ENCODE measurements at regions not wholly inside any gene's neighbourhood (a gene's known extent, or its start where the extent isn't known, plus 50 kb on each side); places are given as distances from the start of the nearest gene placed in this dataset.

DNA sequence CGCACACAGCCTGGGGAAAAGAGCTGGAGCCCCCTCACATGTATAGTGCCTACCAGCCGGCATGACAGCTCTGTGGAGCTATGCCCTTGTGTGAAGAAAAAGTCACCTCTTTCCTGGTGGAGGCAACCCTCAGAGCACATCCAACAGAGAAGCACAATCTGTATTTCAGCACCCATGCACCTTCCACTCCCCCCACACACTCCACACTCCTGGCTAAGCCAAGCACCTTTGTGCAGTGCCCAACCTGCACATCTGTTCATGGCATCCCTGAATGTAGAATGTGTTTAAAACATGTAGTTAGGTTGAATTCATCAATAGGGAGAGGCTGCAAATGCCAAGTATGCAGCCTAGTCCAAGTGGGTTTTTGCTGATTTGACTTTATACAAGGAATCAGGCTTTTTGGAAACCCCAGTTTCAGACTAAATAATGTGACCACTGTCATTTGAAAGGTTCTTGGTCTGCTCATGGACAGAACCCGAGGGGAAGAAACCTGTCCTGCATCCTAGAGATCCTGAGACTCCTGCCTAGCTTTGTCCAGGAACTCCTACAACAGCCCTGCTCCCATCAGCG lies 197.1 kb downstream of the TOMM20 start:
- Histone ChIP-seq H3K27ac (ENCODE audit: insufficient read depth in 1 of 2, low read depth in 1 of 2, low read length in 2 of 2, poor library complexity in 1 of 2, severe bottlenecking in 2 of 2) (no peak overlapping the region), H3K4me1 (ENCODE audit: control extremely low read depth in 1 of 4, control insufficient read depth in 4 of 4, insufficient read depth in 4 of 4, low read length in 3 of 4) (peaks cover 4 to 49% (median 41%) of the 10 kb centered on the region in 4 experiments), H3K4me3 (ENCODE audit: control insufficient read depth in 1 of 7, extremely low read depth in 1 of 7, insufficient read depth in 4 of 7, low read depth in 2 of 7, low read length in 6 of 7) (no peak overlapping the region), H3K36me3 (ENCODE audit: control insufficient read depth in 4 of 4, insufficient read depth in 4 of 4, low read length in 3 of 4) (no peaks in the 10 kb centered on the region), H3K9me3 (ENCODE audit: control extremely low read depth in 1 of 5, control insufficient read depth in 4 of 5, insufficient read depth in 2 of 5, low read depth in 1 of 5, low read length in 4 of 5) (no peaks in the 10 kb centered on the region), H3K27me3 (replicated peaks in 2 of 5; ENCODE audit: control insufficient read depth in 4 of 5, insufficient read depth in 5 of 5, low read length in 4 of 5) (no peaks in the 10 kb centered on the region)
- no peak for DNase-seq
- WGBS (ENCODE audit: insufficient coverage) = 100% methylated on average over 3 of the region's 4 CpGs
- ChIA-PET CTCF (interaction anchor here (2.4 to 3.3 kb wide), 2 partner anchors 10 to 16 kb away, joined by 7 to 11 read pairs; no protein-coding TSS in a partner anchor), POLR2A (no interaction called here)

GRCh38 chr1:234929369-234929768 lies 199.3 kb downstream of the TOMM20 start:
- ChIA-PET CTCF (interaction anchor here (1.1 to 3.3 kb wide), 5 partner anchors 9 to 36 kb away, joined by 3 to 11 read pairs (median 4); no protein-coding TSS in a partner anchor), POLR2A (interaction anchor here (0.5 to 0.6 kb wide), 2 partner anchors 10 to 72 kb away, joined by 3 to 4 read pairs; no protein-coding TSS in a partner anchor)
- Histone ChIP-seq H3K27ac (ENCODE audit: insufficient read depth in 1 of 2, low read depth in 1 of 2, low read length in 2 of 2, poor library complexity in 1 of 2, severe bottlenecking in 2 of 2) (no peak overlapping the region), H3K4me1 (ENCODE audit: control extremely low read depth in 1 of 4, control insufficient read depth in 4 of 4, insufficient read depth in 4 of 4, low read length in 3 of 4) (peaks cover 9 to 58% (median 55%) of the 10 kb centered on the region in 4 experiments), H3K4me3 (ENCODE audit: control insufficient read depth in 1 of 7, extremely low read depth in 1 of 7, insufficient read depth in 4 of 7, low read depth in 2 of 7, low read length in 6 of 7) (no peak overlapping the region), H3K27me3 (replicated peaks in 2 of 5; ENCODE audit: control insufficient read depth in 4 of 5, insufficient read depth in 5 of 5, low read length in 4 of 5) (no peaks in the 10 kb centered on the region), H3K9me3 (ENCODE audit: control extremely low read depth in 1 of 5, control insufficient read depth in 4 of 5, insufficient read depth in 2 of 5, low read depth in 1 of 5, low read length in 4 of 5) (no peaks in the 10 kb centered on the region), H3K36me3 (ENCODE audit: control insufficient read depth in 4 of 4, insufficient read depth in 4 of 4, low read length in 3 of 4) (no peaks in the 10 kb centered on the region)
- WGBS (ENCODE audit: insufficient coverage) = 100% methylated on average over 1 of the region's 3 CpGs
- no peak for DNase-seq

DNA sequence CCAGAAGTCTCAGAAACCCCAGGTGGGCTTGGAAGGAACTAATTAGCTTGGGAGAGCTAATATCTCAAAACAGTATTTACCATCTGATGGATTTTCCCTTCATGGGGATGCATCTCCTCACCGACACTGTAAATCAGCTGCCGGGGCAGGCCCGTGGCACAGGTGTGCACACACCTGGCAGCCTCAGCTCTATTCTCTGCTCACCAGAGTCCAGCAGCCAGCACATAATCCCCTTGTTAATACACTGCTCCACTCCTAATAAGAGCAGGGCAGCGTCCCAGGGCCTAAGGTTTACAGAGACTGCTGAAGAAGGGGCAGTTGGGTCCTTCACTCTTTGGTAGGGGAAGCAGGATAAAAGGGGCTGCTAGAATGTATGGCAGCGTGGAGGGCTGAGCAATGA lies 200.0 kb downstream of the TOMM20 start:
- DNase-seq = no peak
- ChIA-PET CTCF (interaction anchor here (0.9 to 1.3 kb wide), 7 partner anchors 9 to 36 kb away, joined by 3 to 4 read pairs (median 3); no protein-coding TSS in a partner anchor), POLR2A (interaction anchor here (0.6 kb wide), 1 partner anchor 72 kb away, joined by 3 read pairs; no protein-coding TSS in a partner anchor)
- WGBS (ENCODE audit: insufficient coverage) = 98% methylated on average over 4 of the region's 5 CpGs
- Histone ChIP-seq H3K27ac (ENCODE audit: insufficient read depth in 1 of 2, low read depth in 1 of 2, low read length in 2 of 2, poor library complexity in 1 of 2, severe bottlenecking in 2 of 2) (no peak overlapping the region), H3K9me3 (ENCODE audit: control extremely low read depth in 1 of 5, control insufficient read depth in 4 of 5, insufficient read depth in 2 of 5, low read depth in 1 of 5, low read length in 4 of 5) (no peaks in the 10 kb centered on the region), H3K27me3 (replicated peaks in 2 of 5; ENCODE audit: control insufficient read depth in 4 of 5, insufficient read depth in 5 of 5, low read length in 4 of 5) (no peaks in the 10 kb centered on the region), H3K4me1 (ENCODE audit: control extremely low read depth in 1 of 4, control insufficient read depth in 4 of 4, insufficient read depth in 4 of 4, low read length in 3 of 4) (peaks cover 9 to 56% (median 53%) of the 10 kb centered on the region in 4 experiments), H3K36me3 (ENCODE audit: control insufficient read depth in 4 of 4, insufficient read depth in 4 of 4, low read length in 3 of 4) (no peaks in the 10 kb centered on the region), H3K4me3 (ENCODE audit: control insufficient read depth in 1 of 7, extremely low read depth in 1 of 7, insufficient read depth in 4 of 7, low read depth in 2 of 7, low read length in 6 of 7) (no peak overlapping the region)

- no peaks in the 10 kb centered on the region for H3K27me3 ChIP-seq (replicated peaks in 2 of 5; ENCODE audit: control insufficient read depth in 4 of 5, insufficient read depth in 5 of 5, low read length in 4 of 5)
- H3K9me3 ChIP-seq (ENCODE audit: control extremely low read depth in 1 of 5, control insufficient read depth in 4 of 5, insufficient read depth in 2 of 5, low read depth in 1 of 5, low read length in 4 of 5) = no peaks in the 10 kb centered on the region
- H3K4me3 ChIP-seq (ENCODE audit: control insufficient read depth in 1 of 7, extremely low read depth in 1 of 7, insufficient read depth in 4 of 7, low read depth in 2 of 7, low read length in 6 of 7) = no peak overlapping the region
- no peaks in the 10 kb centered on the region for H3K36me3 ChIP-seq (ENCODE audit: control insufficient read depth in 4 of 4, insufficient read depth in 4 of 4, low read length in 3 of 4)
- POLR2A ChIA-PET = no interaction called here
- H3K27ac ChIP-seq (ENCODE audit: insufficient read depth in 1 of 2, low read depth in 1 of 2, low read length in 2 of 2, poor library complexity in 1 of 2, severe bottlenecking in 2 of 2) = no peak overlapping the region
- WGBS (ENCODE audit: insufficient coverage) = 98% methylated on average over 6 of the region's 10 CpGs
- DNase-seq = no peak
- CTCF ChIA-PET = interaction anchor here (0.9 to 1.3 kb wide), 7 partner anchors 9 to 36 kb away, joined by 3 to 4 read pairs (median 3); no protein-coding TSS in a partner anchor
- peaks cover 7 to 51% (median 48%) of the 10 kb centered on the region in 4 experiments for H3K4me1 ChIP-seq (ENCODE audit: control extremely low read depth in 1 of 4, control insufficient read depth in 4 of 4, insufficient read depth in 4 of 4, low read length in 3 of 4)
Observed at GRCh38 chr1:234927971-234928640, 200.5 kb downstream of the TOMM20 start.

DNA sequence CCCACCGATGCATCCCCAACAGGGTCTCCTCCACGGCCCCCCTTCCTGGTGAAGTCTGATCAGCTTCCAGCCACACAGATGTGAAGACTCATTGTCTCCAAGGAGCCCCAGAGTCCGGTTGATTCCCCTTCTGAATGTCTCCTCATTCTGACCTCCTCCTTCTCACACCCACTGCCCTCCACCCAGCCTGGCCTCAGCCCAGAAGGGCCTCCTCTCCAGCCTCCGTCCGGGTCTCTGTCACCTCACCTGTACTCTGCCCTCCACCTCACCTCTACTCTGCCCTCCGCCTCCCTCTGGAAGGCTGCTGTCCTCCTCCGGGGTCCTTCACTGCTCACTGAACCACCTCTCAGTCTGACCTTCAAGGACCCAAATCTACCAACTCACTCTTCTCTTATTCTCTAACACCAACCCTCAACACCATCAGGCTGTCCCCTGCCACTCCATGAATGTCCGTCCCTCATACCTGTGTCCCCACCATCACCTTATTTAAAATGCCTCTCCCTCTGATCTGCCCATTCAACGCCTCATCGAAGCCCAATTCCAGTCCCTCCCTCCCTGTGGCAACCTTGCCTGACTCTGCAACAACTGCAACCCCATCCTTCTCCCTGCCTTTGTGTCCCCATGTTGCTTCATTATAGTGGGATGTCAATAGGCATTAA lies 201.2 kb downstream of the TOMM20 start:
- Histone ChIP-seq H3K4me3 (ENCODE audit: control insufficient read depth in 1 of 7, extremely low read depth in 1 of 7, insufficient read depth in 4 of 7, low read depth in 2 of 7, low read length in 6 of 7) (peak overlapping the region in 1 of 7 experiments; percentile 5), H3K27me3 (replicated peaks in 2 of 5; ENCODE audit: control insufficient read depth in 4 of 5, insufficient read depth in 5 of 5, low read length in 4 of 5) (no peaks in the 10 kb centered on the region), H3K36me3 (ENCODE audit: control insufficient read depth in 4 of 4, insufficient read depth in 4 of 4, low read length in 3 of 4) (no peaks in the 10 kb centered on the region), H3K9me3 (ENCODE audit: control extremely low read depth in 1 of 5, control insufficient read depth in 4 of 5, insufficient read depth in 2 of 5, low read depth in 1 of 5, low read length in 4 of 5) (no peaks in the 10 kb centered on the region), H3K4me1 (ENCODE audit: control extremely low read depth in 1 of 4, control insufficient read depth in 4 of 4, insufficient read depth in 4 of 4, low read length in 3 of 4) (peaks cover 7 to 46% (median 43%) of the 10 kb centered on the region in 4 experiments), H3K27ac (ENCODE audit: insufficient read depth in 1 of 2, low read depth in 1 of 2, low read length in 2 of 2, poor library complexity in 1 of 2, severe bottlenecking in 2 of 2) (peak overlapping the region in 1 of 2 experiments; percentile 4)
- DNase-seq = no peak
- ChIA-PET POLR2A (interaction anchor here (0.7 to 2.5 kb wide), 2 partner anchors 9 to 35 kb away, joined by 3 to 8 read pairs; no protein-coding TSS in a partner anchor), CTCF (interaction anchor here (1.0 to 1.6 kb wide), 5 partner anchors 17 to 36 kb away, joined by 3 to 4 read pairs (median 3); no protein-coding TSS in a partner anchor)
- WGBS (ENCODE audit: insufficient coverage) = 95% methylated on average over 10 of the region's 10 CpGs

GRCh38 chr1:234926559-234927311 lies 201.9 kb downstream of the TOMM20 start:
- Histone ChIP-seq H3K4me1 (ENCODE audit: control extremely low read depth in 1 of 4, control insufficient read depth in 4 of 4, insufficient read depth in 4 of 4, low read length in 3 of 4) (peaks cover 7 to 46% (median 43%) of the 10 kb centered on the region in 4 experiments), H3K27me3 (replicated peaks in 2 of 5; ENCODE audit: control insufficient read depth in 4 of 5, insufficient read depth in 5 of 5, low read length in 4 of 5) (no peaks in the 10 kb centered on the region), H3K9me3 (ENCODE audit: control extremely low read depth in 1 of 5, control insufficient read depth in 4 of 5, insufficient read depth in 2 of 5, low read depth in 1 of 5, low read length in 4 of 5) (no peaks in the 10 kb centered on the region), H3K36me3 (ENCODE audit: control insufficient read depth in 4 of 4, insufficient read depth in 4 of 4, low read length in 3 of 4) (no peaks in the 10 kb centered on the region), H3K4me3 (ENCODE audit: control insufficient read depth in 1 of 7, extremely low read depth in 1 of 7, insufficient read depth in 4 of 7, low read depth in 2 of 7, low read length in 6 of 7) (peak overlapping the region in 3 of 7 experiments; percentile 5 to 20 (median 20)), H3K27ac (ENCODE audit: insufficient read depth in 1 of 2, low read depth in 1 of 2, low read length in 2 of 2, poor library complexity in 1 of 2, severe bottlenecking in 2 of 2) (peak overlapping the region in 1 of 2 experiments; percentile 4)
- ChIA-PET POLR2A (interaction anchor here (0.7 to 2.5 kb wide), 6 partner anchors 9 to 203 kb away, joined by 3 to 8 read pairs (median 6); no protein-coding TSS in a partner anchor), CTCF (interaction anchor here (0.7 to 3.8 kb wide), 10 partner anchors 15 to 203 kb away, joined by 3 to 31 read pairs (median 5); no protein-coding TSS in a partner anchor)
- WGBS (ENCODE audit: insufficient coverage) = 57% methylated on average over 13 of the region's 20 CpGs
- DNase-seq = peak in 2 of 3 donors; percentile 69 to 70
